Endothelial cell of umbilical vein (primary cell): ENCODE measurements at regions not wholly inside any gene's neighbourhood (a gene's known extent, or its start where the extent isn't known, plus 50 kb on each side); places are given as distances from the start of the nearest gene placed in this dataset.

Experiments used
- BruUV-seq: library from RNA; stranded (reverse); fragments of 400-500 nt; replicated peaks from 2 replicates; lab custom pipeline; 2021; lab: Mats Ljungman, UMichigan
- CTCF ChIA-PET: fragments of 300-600, 350-600 bp; sonication (Branson Sonifier 250); formaldehyde crosslinking; loops from one replicate; lab custom pipeline; 2021; ENCODE audit warnings: antibody characterized with exemption, inconsistent platforms; lab: Charles Lee
- POLR2A ChIA-PET: fragments of 300-600, 350-600 bp; sonication (Branson Sonifier 250); formaldehyde crosslinking; loops from one replicate; lab custom pipeline; 2021; ENCODE audit warnings: antibody characterized with exemption, inconsistent platforms; lab: Charles Lee
- DNase-seq: peaks from one replicate; pipeline ENCODE4 v3.0.0-alpha.2; 2011; ENCODE audit warnings: low read depth, low spot score
- FAIRE-seq: peaks from 2 replicates; lab custom pipeline; 2011; peaks lifted over from hg19 to GRCh38; lab: Jason Lieb, UNC
- H2AFZ ChIP-seq: 2 replicates; pipeline ENCODE4 v1.6.0; 2012; ENCODE audit warnings: low read depth, low read length, control low read depth, inconsistent platforms
- H3K27ac ChIP-seq: 2 replicates; pipeline ENCODE4 v1.5.1; 2011; ENCODE audit warnings: low read depth, mild to moderate bottlenecking, control low read depth, low read length, moderate library complexity; ENCODE audit not compliant: insufficient read depth
- H3K27me3 ChIP-seq, 2 experiments: 2 replicates each; pipeline versions ENCODE4 v1.6.0 to v1.6.1; 2011; ENCODE audit warnings: low read length in 2 of 2, mixed read lengths in 1 of 2; ENCODE audit not compliant: control insufficient read depth in 2 of 2, insufficient read depth in 2 of 2
- H3K36me3 ChIP-seq, 2 experiments: 2 replicates in 1 of 2; 3 replicates in 1 of 2; pipeline ENCODE4 v1.5.1; 2011; ENCODE audit warnings: low read length in 2 of 2, mild to moderate bottlenecking in 1 of 2, moderate library complexity in 1 of 2; ENCODE audit not compliant: control insufficient read depth in 2 of 2, insufficient read depth in 2 of 2; ENCODE audit errors: extremely low read depth in 1 of 2
- H3K4me1 ChIP-seq: 3 replicates; pipeline ENCODE4 v1.5.1; 2011; ENCODE audit warnings: mild to moderate bottlenecking, low read length; ENCODE audit not compliant: control insufficient read depth, insufficient read depth; ENCODE audit errors: extremely low read depth
- H3K4me2 ChIP-seq: 2 replicates; pipeline ENCODE4 v1.6.1; 2011; ENCODE audit warnings: low read length, control low read depth, mixed read lengths; ENCODE audit not compliant: insufficient read depth
- H3K4me3 ChIP-seq, 3 experiments: fragments of 200-600 bp in 1 of 3; sonication (generic), shearing (Covaris generic) in 1 of 3; replicated peaks in 1 of 3; 2 replicates each; pipeline ENCODE4 v1.5.1; 2011 to 2016; ENCODE audit warnings: control low read depth in 3 of 3, low read length in 3 of 3, mild to moderate bottlenecking in 2 of 3, inconsistent platforms in 1 of 3, low read depth in 1 of 3, moderate library complexity in 1 of 3; ENCODE audit not compliant: insufficient read depth in 1 of 3
- H3K79me2 ChIP-seq: 2 replicates; pipeline ENCODE4 v1.6.0; 2012; ENCODE audit warnings: low read length, inconsistent platforms; ENCODE audit not compliant: control insufficient read depth, insufficient read depth
- H3K9ac ChIP-seq: replicated peaks from 2 replicates; pipeline ENCODE3; 2011; ENCODE audit warnings: low read length, control low read depth; ENCODE audit not compliant: insufficient read depth; ENCODE audit errors: extremely low read depth
- H3K9me1 ChIP-seq: replicated peaks from 3 replicates; pipeline ENCODE4 v1.6.0; 2011; ENCODE audit warnings: mild to moderate bottlenecking, low read length; ENCODE audit not compliant: control insufficient read depth, insufficient read depth; ENCODE audit errors: extremely low read depth
- H3K9me3 ChIP-seq: replicated peaks from 2 replicates; pipeline ENCODE4 v1.5.1; 2012; ENCODE audit warnings: low read length, inconsistent platforms; ENCODE audit not compliant: control insufficient read depth, insufficient read depth
- H4K20me1 ChIP-seq: replicated peaks from 2 replicates; pipeline ENCODE3; 2011; ENCODE audit warnings: mild to moderate bottlenecking, low read length; ENCODE audit not compliant: control insufficient read depth, insufficient read depth; ENCODE audit errors: extremely low read depth
- CTCF ChIP-seq, 2 donors: IDR thresholded peaks; 1 replicate in 1 of 2; 2 replicates in 1 of 2; pipeline ENCODE4 v1.5.1; 2011; ENCODE audit warnings: low read length in 2 of 2, mild to moderate bottlenecking in 2 of 2, moderate library complexity in 2 of 2, control low read depth in 1 of 2, inconsistent platforms in 1 of 2, low read depth in 1 of 2; ENCODE audit not compliant: insufficient read depth in 1 of 2; ENCODE audit errors: extremely low read depth in 1 of 2
- EZH2 ChIP-seq: IDR thresholded peaks from 2 replicates; pipeline ENCODE4 v1.6.1; 2012; ENCODE audit warnings: borderline replicate concordance, low read depth, mild to moderate bottlenecking, moderate library complexity, low read length, inconsistent platforms; ENCODE audit not compliant: severe bottlenecking
- FOS ChIP-seq: IDR thresholded peaks from 2 replicates; pipeline ENCODE4 v1.6.1; 2011; ENCODE audit warnings: mild to moderate bottlenecking, low read length, moderate library complexity, borderline replicate concordance; ENCODE audit not compliant: insufficient read depth
- GATA2 ChIP-seq: IDR thresholded peaks from 2 replicates; pipeline ENCODE4 v1.7.0; 2011; ENCODE audit warnings: low read depth, mild to moderate bottlenecking, moderate library complexity, mixed read lengths, low read length; ENCODE audit not compliant: insufficient read length, insufficient read depth
- JUN ChIP-seq: IDR thresholded peaks from 2 replicates; pipeline ENCODE4 v1.6.1; 2011; ENCODE audit warnings: borderline replicate concordance, low read depth; ENCODE audit not compliant: insufficient read length, insufficient read depth
- MAX ChIP-seq: IDR thresholded peaks from 2 replicates; pipeline ENCODE4 v1.6.1; 2011; ENCODE audit not compliant: insufficient read depth, insufficient read length
- MYC ChIP-seq: IDR thresholded peaks from one replicate; pipeline ENCODE4 v1.6.1; 2011; ENCODE audit warnings: mild to moderate bottlenecking, low read depth, low read length
- POLR2A ChIP-seq: IDR thresholded peaks from 2 replicates; pipeline ENCODE4 v1.6.1; 2012; ENCODE audit warnings: low read depth, mild to moderate bottlenecking, control low read depth, low read length
- POLR2AphosphoS5 ChIP-seq: IDR thresholded peaks from 2 replicates; pipeline ENCODE4 v1.6.1; 2012; ENCODE audit warnings: low read depth, mild to moderate bottlenecking, control low read depth, low read length, moderate library complexity; ENCODE audit not compliant: insufficient read depth
- dilution Hi-C: fragments of 300-500 bp; cut with MboI; formaldehyde crosslinking; loops from one replicate; pipeline ENCODE4 v1.15.0; 2019; ENCODE audit warnings: low sequenced_read_pairs; ENCODE audit not compliant: extremely low pct_ligation_motif_present
- intact Hi-C: fragments of 100-400 bp; cut with micrococcal nuclease; formaldehyde crosslinking; loops from one replicate; pipeline ENCODE4 v1.10.0; 2022

- no peak overlapping the region for H3K4me3 ChIP-seq
- POLR2A ChIA-PET = no interaction called here
- CTCF ChIA-PET = no interaction called here
- H3K79me2 ChIP-seq = no peaks in the 10 kb centered on the region
- H3K27me3 ChIP-seq = no peaks in the 10 kb centered on the region
- no peak for FAIRE-seq
- no peak overlapping the region for H2AFZ ChIP-seq
- no peaks in the 10 kb centered on the region for H3K9me1 ChIP-seq
- H3K4me1 ChIP-seq = no peaks in the 10 kb centered on the region
- no peaks in the 10 kb centered on the region for H3K36me3 ChIP-seq
- H3K27ac ChIP-seq = no peak overlapping the region
- H4K20me1 ChIP-seq = no peaks in the 10 kb centered on the region
- H3K4me2 ChIP-seq = no peak overlapping the region
- H3K9me3 ChIP-seq = no peaks in the 10 kb centered on the region
- TF ChIP-seq FOS (no peak), POLR2AphosphoS5 (no peak), GATA2 (no peak), MYC (no peak), EZH2 (no peak), MAX (no peak), JUN (no peak), CTCF (IDR thresholded peaks at IDR 0.05; ENCODE audit: extremely low read depth in 1 of 2, insufficient read depth in 1 of 2, low read depth in 1 of 2, low read length in 2 of 2) (no peak), POLR2A (no peak)
- no TSS peak for BruUV-seq
- dilution Hi-C loops (no loop called here), intact Hi-C loops (no loop called here)
- no peak for DNase-seq
- H3K9ac ChIP-seq = no peak overlapping the region
Observed at GRCh38 chr5:18333841-18334240, 699.6 kb downstream of the TAF11L14 start.
